ENCODE measurements at regions not wholly inside any gene's neighbourhood (a gene's known extent, or its start where the extent isn't known, plus 50 kb on each side); places are given as distances from the start of the nearest gene placed in this dataset.
"Not testable (repeated sequence)": the region's sequence is repeated elsewhere in the genome, so short reads cannot be mapped to it uniquely, and the experiment has no call there.

DNA sequence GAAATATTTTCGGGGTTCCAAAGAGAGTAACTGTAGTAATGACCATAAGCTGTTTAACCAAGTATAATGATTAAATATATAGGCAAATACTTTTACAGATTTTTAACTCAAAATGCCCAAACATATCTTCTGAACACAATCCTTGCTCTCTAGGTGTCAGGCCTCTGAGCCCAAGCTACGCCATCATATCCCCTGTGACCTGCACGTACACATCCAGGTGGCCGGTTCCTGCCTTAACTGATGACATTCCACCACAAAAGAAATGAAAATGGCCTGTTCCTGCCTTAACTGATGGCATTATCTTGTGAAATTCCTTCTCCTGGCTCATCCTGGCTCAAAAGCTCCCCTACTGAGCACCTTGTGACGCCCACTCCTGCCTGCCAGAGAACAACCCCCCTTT lies 1305.1 kb upstream of the ACVR2A start:
- not testable (repeated sequence) for TF ChIP-seq RARB (CRISPR knock-in tag; IDR thresholded peaks at IDR 0.05); ZFP30 (CRISPR knock-in tag; IDR thresholded peaks at IDR 0.05); ARNTL (CRISPR knock-in tag; IDR thresholded peaks at IDR 0.05; ENCODE audit: borderline replicate concordance, low read depth); GLIS3 (CRISPR knock-in tag; IDR thresholded peaks at IDR 0.05)
